Limb (tissue), 2 donors: ENCODE measurements at regions not wholly inside any gene's neighbourhood (a gene's known extent, or its start where the extent isn't known, plus 50 kb on each side); places are given as distances from the start of the nearest gene placed in this dataset.

Experiments
- DNase-seq, 2 donors: peaks; one replicate each; pipeline ENCODE4 v3.0.0-alpha.2; 2016; ENCODE audit errors: extremely low spot score in 2 of 2

DNA sequence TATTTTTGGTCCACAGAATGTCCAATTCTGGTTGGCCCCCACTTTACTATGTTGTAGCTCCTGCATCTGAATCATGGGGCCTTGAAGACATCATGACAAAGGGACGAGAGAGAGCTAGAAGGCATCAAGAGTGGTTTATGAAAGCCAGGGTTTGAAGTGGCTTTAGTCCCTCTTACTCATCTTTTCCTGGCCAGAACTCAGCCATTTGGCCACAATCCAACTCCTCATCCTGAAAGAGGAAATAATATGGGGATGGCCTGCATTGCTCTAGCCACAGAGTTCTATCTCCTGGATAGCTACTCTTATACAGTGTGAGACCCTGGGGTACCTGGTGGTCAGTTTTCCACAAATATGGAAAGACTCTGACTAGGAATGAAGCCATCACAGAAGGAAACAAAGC is 418.9 kb downstream of the XPNPEP1 start:
- DNase-seq: no peak

DNA sequence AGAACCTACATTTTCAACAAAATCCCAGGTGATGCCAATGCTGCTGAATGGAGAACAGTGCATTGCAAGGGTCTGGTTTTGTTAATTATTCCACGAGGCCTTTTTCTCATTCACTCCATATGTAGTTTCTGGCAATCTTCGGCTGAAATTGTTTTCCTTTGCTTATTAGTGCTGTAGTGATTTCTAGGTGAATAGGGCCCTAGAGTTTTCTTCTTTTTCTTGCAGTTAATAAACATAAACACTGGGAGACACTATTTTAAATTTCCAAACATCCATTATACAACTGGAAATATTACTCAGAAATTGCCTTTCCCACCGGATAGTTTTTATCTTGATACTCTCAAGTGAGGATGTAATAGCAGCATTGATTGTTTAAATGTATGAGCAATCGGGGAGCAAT is 435.6 kb downstream of the XPNPEP1 start:
- DNase-seq: no peak

DNA sequence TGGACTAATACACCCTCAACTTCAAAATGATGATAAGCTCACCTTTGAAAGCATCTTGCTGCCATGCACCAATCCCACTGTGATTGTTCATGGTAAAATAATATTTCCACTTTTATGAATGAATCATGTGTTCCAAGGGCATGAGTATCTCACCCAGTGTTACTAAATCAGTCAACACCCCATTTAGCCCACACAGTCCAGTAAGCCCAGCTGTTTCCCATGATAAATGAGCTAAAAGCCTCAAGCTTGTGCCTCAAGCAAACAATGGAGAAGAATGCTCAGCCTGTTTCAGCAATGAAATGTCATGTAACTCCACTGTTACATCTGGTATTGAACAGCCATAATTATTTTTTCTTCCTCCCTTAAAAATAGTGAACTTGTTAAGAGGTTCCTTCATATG is 442.5 kb downstream of the XPNPEP1 start:
- DNase-seq: no peak

DNA sequence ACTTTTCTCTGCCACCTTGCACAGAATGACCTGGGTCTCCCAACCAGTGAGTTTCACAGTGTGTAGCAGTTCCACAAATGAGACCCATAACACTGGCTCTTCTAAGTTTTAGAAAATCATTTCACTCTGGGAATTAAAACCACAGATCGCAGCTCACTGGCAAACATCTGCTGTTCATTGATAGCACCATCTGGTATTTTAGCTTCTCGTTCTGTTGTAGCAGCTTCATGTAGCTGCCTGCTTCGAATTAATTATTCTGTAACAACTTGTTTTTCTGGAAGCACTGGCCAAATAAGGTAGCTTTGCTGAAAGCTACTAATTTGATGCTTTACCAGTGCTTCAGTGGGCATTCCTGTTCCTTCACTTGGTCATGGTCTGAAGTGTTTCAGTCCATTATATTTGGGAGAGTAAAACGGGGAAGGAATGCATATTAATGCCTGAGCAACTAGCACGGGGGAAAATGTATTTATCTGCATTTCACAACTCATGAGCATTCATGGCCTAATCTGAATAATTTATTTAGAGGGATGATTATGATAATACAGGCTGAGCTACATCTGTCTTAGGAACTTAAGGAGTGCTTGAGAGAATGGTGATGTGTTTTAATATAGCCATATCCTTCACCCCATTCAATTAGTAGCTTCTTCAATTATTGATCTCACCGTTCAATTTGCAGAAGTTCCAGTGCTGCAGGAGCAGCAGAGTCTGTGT is 447.4 kb downstream of the XPNPEP1 start:
- DNase-seq: peak in 1 of 2 donors; percentile 40

DNA sequence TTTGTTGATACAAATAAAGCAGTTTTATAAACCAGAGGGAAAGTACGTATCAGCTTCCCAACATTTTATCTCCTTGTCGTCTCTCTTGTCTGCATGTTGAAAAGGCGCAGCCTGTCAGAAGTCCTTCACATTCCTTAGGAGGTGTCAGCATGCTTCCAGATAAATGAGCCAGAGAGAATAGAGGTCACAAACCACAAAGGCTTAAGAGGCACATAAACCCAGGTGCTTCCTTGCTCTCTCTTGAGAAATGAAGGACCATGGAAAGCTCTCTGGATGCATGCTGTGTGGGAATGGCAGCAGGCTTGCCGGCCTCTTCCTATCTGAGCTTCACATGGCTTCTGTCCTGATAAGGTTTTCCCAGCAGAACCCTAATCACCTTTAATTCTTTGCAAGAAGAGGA is 448.5 kb downstream of the XPNPEP1 start:
- DNase-seq: no peak

DNA sequence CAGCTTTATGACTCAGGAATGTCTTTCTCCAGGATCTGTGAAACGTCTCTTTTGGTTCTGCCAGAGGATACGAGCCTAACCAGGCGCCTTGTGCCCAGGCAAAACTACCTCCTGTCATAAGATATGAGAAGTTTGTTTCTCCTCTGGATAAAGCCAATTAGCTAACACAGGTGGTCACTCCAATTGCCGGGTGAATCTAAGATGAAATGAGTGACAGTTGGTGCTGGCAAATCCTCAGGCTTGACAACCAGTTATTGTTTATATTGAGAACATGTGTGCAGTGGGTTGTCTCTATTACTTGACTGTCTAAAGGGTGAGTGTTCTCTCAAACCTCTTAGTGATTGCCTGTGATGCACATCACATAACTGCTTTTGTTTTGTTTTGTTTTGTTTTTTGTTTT is 449.1 kb downstream of the XPNPEP1 start:
- no peak for DNase-seq

DNA sequence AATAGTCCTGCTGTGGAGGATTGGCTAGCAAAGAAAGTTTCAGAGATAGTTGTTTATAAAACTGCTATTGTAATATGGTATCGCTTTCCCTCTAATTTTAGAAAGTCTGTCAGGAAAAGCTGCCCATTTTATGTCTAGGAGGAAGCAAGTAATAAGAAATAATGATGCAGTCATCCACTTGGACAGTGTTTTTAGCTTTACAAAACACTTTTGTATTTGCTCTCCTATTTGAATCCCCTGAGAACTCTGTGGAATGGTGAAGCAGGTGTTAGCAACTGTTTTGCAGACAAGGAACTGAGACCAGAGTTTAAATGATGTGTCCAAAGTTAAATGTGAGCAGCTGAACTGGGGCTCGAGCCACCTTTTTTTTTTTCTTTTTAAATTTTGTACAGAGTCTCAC is 455.8 kb downstream of the XPNPEP1 start:
- DNase-seq: no peak

DNA sequence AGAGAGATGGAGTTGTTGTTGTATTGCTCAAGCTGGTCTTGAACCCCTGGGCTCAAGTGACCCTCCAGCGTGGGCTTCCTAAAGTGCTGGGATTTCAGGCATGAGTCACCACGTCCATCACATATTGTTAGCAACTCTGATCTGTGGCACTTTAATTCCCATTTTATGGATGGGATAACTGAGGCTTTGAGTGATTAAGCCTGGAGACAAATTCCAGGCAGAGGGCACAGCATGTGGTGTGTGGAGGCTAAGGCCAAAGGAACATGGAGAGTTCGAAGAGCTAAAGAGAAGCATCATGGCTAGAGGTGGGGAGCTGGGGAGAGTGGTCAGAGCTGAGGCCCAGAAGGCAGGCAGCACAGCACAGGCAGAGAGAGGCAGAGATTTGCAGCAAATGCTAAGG is 458.4 kb downstream of the XPNPEP1 start:
- DNase-seq: no peak

DNA sequence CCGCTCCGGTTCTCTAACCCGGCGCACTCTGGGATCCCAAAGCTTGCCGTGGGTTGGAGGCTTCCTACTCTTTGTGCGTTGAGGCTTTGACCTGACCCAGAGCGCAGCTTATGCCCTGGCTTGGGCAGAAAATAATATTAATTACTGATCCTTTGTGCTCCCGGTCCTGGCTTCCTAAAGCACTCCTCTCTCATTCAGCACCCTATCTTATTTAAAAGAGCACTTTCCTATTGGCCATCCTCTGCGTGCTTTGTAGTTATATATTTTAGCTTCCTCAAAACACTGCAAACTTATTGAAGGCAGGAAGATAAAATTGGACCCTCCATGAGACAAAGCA is 466.0 kb downstream of the XPNPEP1 start:
- DNase-seq: no peak

DNA sequence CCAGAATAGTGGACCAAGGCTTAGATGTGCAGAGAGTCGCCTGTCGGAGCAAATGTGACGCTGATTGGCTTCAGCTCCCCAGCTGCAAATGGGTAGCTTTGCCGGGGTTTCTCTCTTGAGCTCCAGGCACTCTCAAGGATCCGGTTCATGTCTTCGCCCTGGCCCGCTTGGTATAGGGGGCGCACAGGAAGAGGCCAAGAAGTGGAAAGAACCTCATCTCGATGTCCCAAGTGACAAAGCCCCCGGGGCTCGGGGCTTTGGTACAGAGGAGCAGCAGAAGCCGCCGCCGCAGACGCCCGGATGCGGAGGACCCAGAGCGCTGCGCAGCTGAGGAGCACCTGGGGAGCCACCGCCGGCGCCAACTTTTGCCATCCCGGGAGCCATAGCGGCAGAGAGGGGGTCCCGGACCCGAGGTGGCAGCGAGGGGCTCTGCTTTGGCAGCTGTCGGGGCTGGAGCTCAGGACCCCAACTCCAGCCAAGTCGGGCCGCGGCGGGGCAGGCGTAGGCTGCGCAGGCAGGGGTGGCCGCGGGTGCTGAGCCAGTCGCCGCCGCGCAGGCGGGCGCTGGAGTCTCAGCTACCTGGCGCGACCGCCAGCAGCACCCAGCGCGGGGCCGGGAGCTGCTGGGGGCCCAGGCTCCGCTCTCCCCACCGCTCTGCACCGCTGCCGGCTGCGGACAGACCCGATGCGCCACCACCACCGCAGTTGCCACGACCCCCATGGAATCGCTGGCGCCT is 466.6 kb downstream of the XPNPEP1 start:
- peak in 1 of 2 donors; percentile 60 for DNase-seq

DNA sequence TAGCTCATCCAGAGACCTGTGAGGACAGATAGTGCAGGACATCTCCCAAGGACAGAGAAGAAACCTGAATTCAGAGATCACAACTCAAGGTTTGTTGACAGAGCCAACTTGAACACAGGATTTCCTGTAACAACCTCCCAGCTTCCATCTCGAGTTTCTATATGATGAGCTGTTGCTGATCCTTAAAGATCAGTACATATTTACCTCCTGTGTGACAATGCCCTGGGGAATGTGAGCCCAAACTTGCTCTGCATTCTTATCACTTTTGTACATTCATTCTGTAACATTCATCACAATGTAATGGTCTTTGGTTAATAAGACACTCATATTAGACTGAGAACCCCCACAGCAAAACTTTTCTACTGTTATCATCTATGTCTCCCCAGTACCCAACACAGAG is 468.6 kb downstream of the XPNPEP1 start:
- DNase-seq: no peak

DNA sequence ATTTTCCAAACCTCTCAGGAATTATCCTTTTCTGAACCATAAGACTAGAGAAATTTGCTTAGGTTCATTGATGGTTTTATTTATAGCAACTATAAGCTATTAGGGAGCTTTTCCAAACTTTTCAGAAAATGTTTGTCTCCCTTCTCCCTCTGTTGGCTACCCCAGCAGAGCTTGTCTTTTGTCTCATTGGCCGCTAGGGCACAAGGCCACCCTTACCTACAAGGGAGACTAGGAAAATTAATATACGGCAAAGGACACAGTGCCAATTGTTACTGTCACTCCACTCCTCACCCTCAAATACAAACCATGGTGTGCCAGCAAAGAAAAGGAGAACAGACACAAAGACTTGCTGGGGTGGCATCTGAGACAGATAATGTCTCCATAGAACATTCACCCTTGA is 471.4 kb downstream of the XPNPEP1 start:
- no peak for DNase-seq

DNA sequence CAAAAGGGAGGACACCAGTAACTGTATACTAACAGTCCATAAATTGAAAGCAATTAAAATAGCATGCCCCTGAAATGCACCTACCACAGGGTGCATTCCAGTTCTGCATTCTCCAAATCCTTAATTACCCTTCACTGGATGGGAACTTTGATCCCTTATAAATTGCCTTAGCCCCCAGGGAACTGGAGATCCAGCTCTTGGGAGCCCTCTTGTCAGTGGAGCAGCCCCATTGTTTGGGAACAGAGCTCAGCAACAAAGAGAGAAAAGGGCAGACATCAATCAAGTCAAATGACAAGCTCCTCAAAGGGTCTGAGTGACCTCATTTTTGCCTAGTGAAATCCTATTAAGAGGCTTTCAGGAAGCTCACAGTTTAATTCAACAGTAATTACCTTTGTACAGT is 472.6 kb downstream of the XPNPEP1 start:
- DNase-seq: no peak

DNA sequence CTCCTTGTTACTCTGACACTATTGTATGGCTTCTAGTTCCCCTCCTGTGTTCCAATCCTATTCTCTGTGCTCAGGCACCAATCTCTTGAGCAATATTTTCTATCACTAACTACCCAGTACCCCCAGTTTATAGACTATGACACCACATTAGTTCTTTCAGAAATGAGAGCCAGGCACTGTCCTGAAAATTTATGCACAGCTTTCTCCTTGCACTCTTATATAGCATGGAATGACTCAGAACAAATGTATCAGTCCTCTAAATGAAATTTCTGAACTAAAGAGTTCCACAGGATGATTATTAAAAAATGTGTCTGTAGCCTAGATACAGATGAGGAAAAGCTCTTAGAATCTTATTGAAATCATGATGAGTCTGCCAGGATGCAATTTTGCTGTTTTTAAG is 489.9 kb downstream of the XPNPEP1 start:
- no peak for DNase-seq

DNA sequence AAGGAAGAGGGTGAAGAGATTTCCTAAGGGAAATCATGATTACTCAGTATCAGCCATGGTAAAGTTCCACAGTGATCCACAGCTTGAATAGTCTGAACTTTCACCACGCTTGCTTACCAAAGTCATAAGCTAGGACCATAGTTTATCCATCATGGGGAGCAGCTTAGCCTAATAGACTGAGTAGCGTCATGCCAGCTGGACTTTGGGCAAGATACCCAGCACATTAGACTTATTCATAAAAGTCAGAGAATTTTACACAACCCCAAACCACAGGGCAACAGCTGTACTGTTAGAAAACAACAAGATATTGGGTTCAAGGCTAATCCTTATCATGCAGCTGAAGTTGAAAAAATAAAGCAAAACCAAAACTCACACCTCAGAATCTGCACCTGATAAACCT is 491.0 kb downstream of the XPNPEP1 start:
- no peak for DNase-seq

DNA sequence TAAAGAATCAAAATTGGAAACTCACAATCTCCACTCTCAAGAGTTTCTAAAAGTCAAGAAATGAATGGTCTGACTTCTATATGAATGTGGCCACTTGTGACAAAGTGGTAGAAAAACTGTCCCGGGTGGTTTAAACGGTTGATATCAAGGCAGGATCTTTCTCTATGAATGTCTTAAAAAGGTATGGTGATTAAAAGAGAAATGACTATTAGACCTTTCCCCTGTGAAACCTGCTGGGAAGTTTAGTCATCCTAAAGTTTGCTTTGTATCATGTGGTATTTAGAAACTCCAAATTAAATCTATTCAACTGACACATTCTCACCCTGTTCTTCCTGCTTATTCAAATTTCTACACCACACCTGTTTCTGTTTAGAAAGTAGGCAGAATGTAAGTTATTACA is 492.5 kb downstream of the XPNPEP1 start:
- DNase-seq: no peak

DNA sequence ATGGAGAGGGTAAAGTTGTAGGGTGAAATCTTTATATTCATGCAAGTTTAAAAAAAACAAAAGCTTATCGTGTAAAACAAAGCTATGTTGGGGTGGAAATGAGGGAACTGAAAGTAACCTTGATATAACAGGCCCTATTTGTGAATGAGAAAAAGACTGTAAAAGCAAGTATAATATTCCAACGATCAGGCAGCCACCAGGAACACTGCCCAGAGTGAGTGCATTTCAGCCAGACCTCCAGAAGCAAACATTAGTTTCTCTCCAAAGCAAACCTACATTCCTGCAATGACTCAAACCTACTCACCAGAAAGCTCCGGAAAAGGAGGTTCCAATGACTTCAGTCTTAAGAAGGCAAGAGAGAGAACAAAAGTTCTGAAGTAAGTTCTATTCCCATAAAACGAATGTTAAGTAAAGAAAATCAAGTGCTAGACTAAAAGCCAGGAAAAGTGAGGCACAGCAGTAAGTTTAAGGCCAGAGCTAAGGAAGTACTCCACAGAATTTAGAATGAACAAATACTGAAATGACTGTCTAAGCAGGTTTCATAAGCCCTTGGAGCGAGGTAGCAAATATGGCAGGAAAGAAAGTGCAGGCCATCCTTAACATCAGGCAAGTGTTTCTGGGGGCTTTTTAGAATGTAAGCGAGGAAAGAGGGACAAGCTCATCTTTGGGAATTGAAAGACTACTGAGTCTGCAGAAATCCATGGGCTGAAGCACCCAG is 493.1 kb downstream of the XPNPEP1 start:
- peak in 1 of 2 donors; percentile 18 for DNase-seq

DNA sequence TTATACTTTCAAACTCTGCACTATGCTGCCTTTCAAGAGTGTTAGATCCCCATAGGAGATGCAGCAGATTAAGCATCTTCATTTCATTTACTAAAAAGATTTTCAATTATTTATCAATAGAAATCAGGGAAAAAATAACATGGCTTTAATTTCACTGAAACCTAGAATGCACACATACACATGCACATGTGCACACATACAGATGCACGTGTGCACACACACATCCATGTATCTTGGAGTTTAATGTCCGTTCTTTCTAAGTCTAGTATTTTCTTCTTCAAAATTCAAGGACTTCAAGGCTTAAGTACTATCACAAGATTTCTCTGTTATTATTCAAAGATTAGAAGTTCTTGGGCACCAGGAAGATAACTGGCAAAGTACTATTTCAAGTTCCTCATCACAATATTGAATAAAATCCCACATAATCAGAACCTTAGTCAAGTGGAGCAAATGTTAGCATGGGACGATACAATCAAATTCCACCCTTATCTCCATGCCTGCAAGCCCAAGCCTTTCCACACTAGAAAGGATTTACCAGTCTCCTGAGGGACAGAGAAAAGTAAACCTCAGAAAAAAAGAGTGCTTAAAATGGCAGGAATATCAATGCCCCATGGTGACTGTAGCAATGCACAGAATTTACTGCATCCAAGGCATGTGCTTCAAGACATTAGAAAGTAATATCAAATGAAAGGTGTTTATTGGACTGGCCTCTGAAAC is 494.4 kb downstream of the XPNPEP1 start:
- DNase-seq: no peak

DNA sequence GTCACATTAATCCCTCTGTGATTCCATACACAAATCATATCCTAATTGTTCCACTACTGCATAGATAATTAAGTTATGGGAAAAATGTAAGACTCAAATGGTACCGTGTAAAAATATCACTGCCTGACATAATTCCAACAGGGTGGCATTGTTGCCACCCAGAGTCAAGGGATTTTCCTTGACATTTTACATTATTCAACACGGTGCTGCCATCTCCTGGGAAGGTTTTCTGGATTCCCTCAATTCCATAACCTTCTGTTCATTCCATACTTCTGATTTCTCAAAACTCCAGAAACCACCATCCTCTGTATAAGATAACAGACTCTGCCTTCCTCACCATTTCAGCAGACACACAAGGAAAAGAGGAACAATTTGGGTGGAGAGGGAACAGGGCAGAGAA is 495.9 kb downstream of the XPNPEP1 start:
- no peak for DNase-seq

DNA sequence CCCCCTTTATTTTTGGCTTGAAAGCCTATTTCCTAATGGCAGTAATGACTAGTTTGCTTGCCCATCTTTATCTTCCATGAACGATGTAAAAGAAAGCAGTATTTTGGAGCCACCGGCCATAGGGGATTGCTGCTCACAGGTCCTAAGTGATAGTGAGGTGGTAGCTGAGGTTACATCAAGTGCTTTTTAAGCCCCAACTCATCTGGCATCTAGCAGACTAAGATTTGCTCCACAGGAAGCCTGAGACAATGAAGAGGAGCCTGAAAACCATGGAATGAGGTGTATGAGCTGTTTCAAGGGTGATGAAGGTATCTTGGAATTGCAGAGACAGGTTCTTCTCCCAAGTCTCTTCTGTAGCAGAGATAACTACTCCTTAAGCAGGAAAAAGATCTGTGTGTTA is 496.3 kb downstream of the XPNPEP1 start:
- DNase-seq: no peak

DNA sequence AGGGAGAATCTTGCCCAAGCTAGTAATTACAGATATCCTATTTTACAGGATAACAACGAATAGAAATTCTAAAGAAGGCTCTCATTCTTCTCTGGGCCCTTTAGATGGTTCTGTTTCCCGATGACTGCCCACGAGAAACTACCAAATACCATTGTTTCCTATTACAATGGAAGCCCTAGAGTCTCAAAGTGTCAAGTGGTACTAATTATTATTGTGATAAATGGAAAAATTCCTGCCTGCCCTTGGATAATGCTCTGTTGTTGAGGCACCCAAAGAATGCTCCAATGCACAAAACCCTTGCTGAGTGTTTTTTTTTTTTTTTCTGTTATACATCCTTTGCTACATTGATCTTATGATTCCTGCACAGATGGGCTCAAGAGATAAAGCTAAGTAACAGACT is 504.5 kb downstream of the XPNPEP1 start:
- DNase-seq: no peak

DNA sequence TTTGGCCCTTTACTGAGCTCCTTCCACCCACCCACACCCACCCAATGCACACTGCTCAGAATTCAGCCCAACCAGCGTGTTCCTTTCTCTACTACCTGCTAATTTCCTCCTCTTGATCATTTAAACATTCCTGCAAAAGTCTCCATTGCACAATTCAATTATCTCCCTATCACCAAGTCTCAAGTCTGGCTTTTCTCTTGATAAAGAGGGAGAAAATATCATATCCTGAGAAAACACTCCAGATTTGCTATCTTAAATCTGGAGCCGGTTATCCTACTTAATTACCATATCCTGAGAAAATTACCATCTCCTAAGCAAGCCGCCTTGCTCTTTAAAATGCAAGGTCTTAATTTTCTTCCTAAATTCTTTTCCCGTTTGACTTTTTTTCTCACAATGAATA is 505.5 kb downstream of the XPNPEP1 start:
- no peak for DNase-seq
